B cell (primary cell): ENCODE measurements at regions not wholly inside any gene's neighbourhood (a gene's known extent, or its start where the extent isn't known, plus 50 kb on each side); places are given as distances from the start of the nearest gene placed in this dataset.

Experiments
- ATAC-seq: fragments of 200-7000 bp; cut with Tn5 transposase; one replicate; pipeline ENCODE4 v1.10.0; 2021; ENCODE audit warnings: low read depth, mild to moderate bottlenecking, moderate number of reproducible peaks, moderate library complexity
- CTCF ChIA-PET: fragments of 350-600 bp; sonication (Branson Sonifier 250); formaldehyde crosslinking; loops from one replicate; lab custom pipeline; 2021; ENCODE audit warnings: antibody characterized with exemption, inconsistent platforms; lab: Charles Lee
- POLR2A ChIA-PET: fragments of 350-600 bp; sonication (Branson Sonifier 250); formaldehyde crosslinking; loops from one replicate; lab custom pipeline; 2021; ENCODE audit warnings: antibody characterized with exemption; lab: Charles Lee
- DNase-seq: peaks from one replicate; pipeline ENCODE4 v3.0.0; 2013
- H2AFZ ChIP-seq: 2 replicates; pipeline ENCODE4 v1.6.1; 2012; ENCODE audit warnings: mild to moderate bottlenecking, low read depth, low read length; ENCODE audit not compliant: insufficient read depth, poor library complexity, severe bottlenecking
- H3K27ac ChIP-seq, 2 donors: 1 replicate in 1 of 2; 2 replicates in 1 of 2; pipeline ENCODE4 v1.5.1; 2012 to 2013; ENCODE audit warnings: low read length in 2 of 2, mild to moderate bottlenecking in 2 of 2, moderate library complexity in 1 of 2
- H3K27me3 ChIP-seq, 4 experiments: fragments of 200-600 bp in 1 of 4; sonication (generic) in 1 of 4; replicated peaks in 1 of 4; 1 replicate in 2 of 4; 2 replicates in 2 of 4; pipeline versions ENCODE4 v1.6.1 to v1.7.0; 2013 to 2016; ENCODE audit warnings: low read length in 3 of 4, mild to moderate bottlenecking in 2 of 4, mixed read lengths in 1 of 4, moderate library complexity in 1 of 4; ENCODE audit not compliant: insufficient read depth in 4 of 4, control insufficient read depth in 3 of 4; ENCODE audit errors: control extremely low read depth in 1 of 4
- H3K36me3 ChIP-seq, 2 experiments: replicated peaks in 1 of 2; 1 replicate in 1 of 2; 2 replicates in 1 of 2; pipeline versions ENCODE4 v1.6.1 to v1.7.1; 2013; ENCODE audit warnings: low read length in 1 of 2; ENCODE audit not compliant: insufficient read depth in 2 of 2, control insufficient read depth in 1 of 2; ENCODE audit errors: control extremely low read depth in 1 of 2, extremely low read depth in 1 of 2
- H3K4me1 ChIP-seq, 2 donors: fragments of 200-600 bp in 1 of 2; sonication (generic) in 1 of 2; 1 replicate in 1 of 2; 2 replicates in 1 of 2; pipeline versions ENCODE4 v1.5.1 to v1.6.1; 2013 to 2017; ENCODE audit warnings: low read length in 2 of 2; ENCODE audit not compliant: control insufficient read depth in 2 of 2, insufficient read depth in 2 of 2
- H3K4me2 ChIP-seq: replicated peaks from 2 replicates; pipeline ENCODE3; 2012; ENCODE audit warnings: mild to moderate bottlenecking, low read depth, low read length; ENCODE audit not compliant: poor library complexity, severe bottlenecking
- H3K4me3 ChIP-seq, 5 experiments: fragments of 200-600 bp in 1 of 5; sonication (generic) in 1 of 5; 1 replicate in 3 of 5; 2 replicates in 2 of 5; pipeline versions ENCODE4 v1.5.1 to v1.7.0; 2011 to 2016; ENCODE audit warnings: low read length in 4 of 5, mild to moderate bottlenecking in 4 of 5, low read depth in 2 of 5, control low read depth in 1 of 5, moderate library complexity in 1 of 5; ENCODE audit not compliant: insufficient read depth in 1 of 5; ENCODE audit errors: control extremely low read depth in 1 of 5, extremely low read depth in 1 of 5
- H3K79me2 ChIP-seq: fragments of 200-600 bp; sonication (generic); one replicate; pipeline ENCODE4 v1.6.0; 2016; ENCODE audit warnings: low read length; ENCODE audit not compliant: control insufficient read depth, insufficient read depth
- H3K9ac ChIP-seq: fragments of 200-600 bp; sonication (generic); 2 replicates; pipeline ENCODE4 v1.6.1; 2017; ENCODE audit warnings: mild to moderate bottlenecking, low read length, moderate library complexity
- H3K9me3 ChIP-seq, 3 donors: one replicate each; pipeline versions ENCODE4 v1.6.1 to v1.7.1; 2013; ENCODE audit warnings: low read length in 2 of 3; ENCODE audit not compliant: control insufficient read depth in 2 of 3, insufficient read depth in 1 of 3; ENCODE audit errors: control extremely low read depth in 1 of 3
- H4K20me1 ChIP-seq: 2 replicates; pipeline ENCODE4 v1.6.0; 2012; ENCODE audit warnings: mild to moderate bottlenecking, low read length; ENCODE audit not compliant: insufficient read depth, control insufficient read depth, poor library complexity, severe bottlenecking
- H3K27ac Mint-ChIP-seq: one replicate; pipeline ENCODE4 v1.8.0; 2021; ENCODE audit warnings: mixed read lengths
- H3K27me3 Mint-ChIP-seq: one replicate; pipeline ENCODE4 v1.8.0; 2021; ENCODE audit warnings: mixed read lengths
- H3K4me1 Mint-ChIP-seq: one replicate; pipeline ENCODE4 v1.8.0; 2021; ENCODE audit warnings: mixed read lengths
- H3K4me3 Mint-ChIP-seq: one replicate; pipeline ENCODE4 v1.8.0; 2021; ENCODE audit warnings: mixed read lengths
- H3K9me3 Mint-ChIP-seq: one replicate; pipeline ENCODE4 v1.8.0; 2022; ENCODE audit warnings: mixed read lengths; ENCODE audit not compliant: insufficient read depth
- EZH2 ChIP-seq: IDR thresholded peaks from 2 replicates; pipeline ENCODE4 v1.6.1; 2012; ENCODE audit warnings: borderline replicate concordance, low read depth, mild to moderate bottlenecking, moderate library complexity, low read length; ENCODE audit not compliant: insufficient read depth, poor library complexity, severe bottlenecking
- WGBS: methylation state at CpG from one replicate; pipeline ENCODE4 v1.1.5; 2013; ENCODE audit warnings: missing lambda C conversion rate; ENCODE audit not compliant: insufficient coverage; 5-methylcytosine and 5-hydroxymethylcytosine counted together
- intact Hi-C: fragments of 100-400 bp; cut with micrococcal nuclease; formaldehyde crosslinking; loops from one replicate; pipeline ENCODE4 v1.10.0; 2022
- TF ChIP-seq, protein P1 (sequence below): fragments of 200-600 bp; IDR thresholded peaks from one replicate; pipeline ENCODE4 v1.8.0; 2022; ENCODE audit warnings: antibody characterized with exemption, mild to moderate bottlenecking

DNA sequence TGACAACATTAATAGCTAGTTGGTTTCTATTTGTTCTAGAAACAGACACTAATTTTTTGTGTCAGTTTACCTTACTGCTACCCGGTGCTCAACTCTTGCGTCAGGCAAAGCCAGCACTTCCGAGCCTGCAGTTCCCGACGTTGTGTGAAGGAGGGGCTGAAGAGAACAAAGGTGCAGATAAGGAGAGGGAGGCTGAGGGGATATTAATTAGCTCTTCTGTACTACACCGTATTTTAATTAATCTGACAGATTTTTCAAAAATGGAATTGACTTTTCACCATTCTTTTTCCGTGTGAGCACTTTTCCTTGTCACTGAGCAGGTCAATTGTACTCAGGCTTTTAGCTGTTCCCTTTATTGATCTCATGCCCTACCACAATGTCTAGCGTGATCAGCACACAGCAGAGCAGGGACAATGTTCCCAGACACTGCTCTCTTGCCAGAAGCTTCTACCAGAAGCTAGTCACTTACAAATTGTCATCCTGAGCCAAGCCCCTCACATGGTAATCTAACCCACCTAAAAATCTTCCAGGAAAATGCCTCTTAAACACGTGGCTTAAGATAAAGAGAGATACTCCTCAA lies 650.5 kb upstream of the MKI67 start:
- H3K27ac Mint-ChIP-seq = no peak overlapping the region
- POLR2A ChIA-PET = no interaction called here
- 76% methylated on average over 3 of the region's 9 CpGs for WGBS

DNA sequence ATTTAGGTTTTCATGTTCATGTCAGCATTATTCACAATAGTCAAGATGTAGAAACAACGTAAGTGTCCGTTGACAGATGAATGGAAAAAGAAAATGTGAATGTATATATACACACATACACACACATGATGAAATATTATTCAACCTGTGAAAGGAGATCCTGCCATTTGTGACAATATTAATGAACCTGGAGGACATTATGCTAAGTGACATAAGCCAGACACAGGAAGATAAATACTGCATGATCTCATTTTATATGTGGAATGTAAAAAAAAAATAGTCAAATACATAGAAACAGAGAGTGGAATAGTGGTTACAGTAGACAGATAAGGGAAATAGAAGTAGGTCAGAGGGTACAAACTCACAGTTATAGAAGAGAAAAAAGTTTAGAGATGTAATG lies 651.1 kb upstream of the MKI67 start:
- WGBS = no CpG with 5 or more reads among the region's 2 CpGs
- no peak for DNase-seq
- intact Hi-C loops = no loop called here
- Histone ChIP-seq H3K27me3 (no peaks in the 10 kb centered on the region), H3K27ac (no peak overlapping the region), H3K9me3 (peaks cover 0 to 6% (median 0%) of the 10 kb centered on the region in 3 donors), H3K9ac (no peak overlapping the region), H3K79me2 (no peaks in the 10 kb centered on the region), H3K4me3 (no peak overlapping the region), H4K20me1 (no peaks in the 10 kb centered on the region), H3K4me1 (no peaks in the 10 kb centered on the region), H3K4me2 (no peak overlapping the region), H2AFZ (no peak overlapping the region), H3K36me3 (no peaks in the 10 kb centered on the region)
- ChIA-PET CTCF (no interaction called here), POLR2A (no interaction called here)
- TF ChIP-seq, protein P1, sequence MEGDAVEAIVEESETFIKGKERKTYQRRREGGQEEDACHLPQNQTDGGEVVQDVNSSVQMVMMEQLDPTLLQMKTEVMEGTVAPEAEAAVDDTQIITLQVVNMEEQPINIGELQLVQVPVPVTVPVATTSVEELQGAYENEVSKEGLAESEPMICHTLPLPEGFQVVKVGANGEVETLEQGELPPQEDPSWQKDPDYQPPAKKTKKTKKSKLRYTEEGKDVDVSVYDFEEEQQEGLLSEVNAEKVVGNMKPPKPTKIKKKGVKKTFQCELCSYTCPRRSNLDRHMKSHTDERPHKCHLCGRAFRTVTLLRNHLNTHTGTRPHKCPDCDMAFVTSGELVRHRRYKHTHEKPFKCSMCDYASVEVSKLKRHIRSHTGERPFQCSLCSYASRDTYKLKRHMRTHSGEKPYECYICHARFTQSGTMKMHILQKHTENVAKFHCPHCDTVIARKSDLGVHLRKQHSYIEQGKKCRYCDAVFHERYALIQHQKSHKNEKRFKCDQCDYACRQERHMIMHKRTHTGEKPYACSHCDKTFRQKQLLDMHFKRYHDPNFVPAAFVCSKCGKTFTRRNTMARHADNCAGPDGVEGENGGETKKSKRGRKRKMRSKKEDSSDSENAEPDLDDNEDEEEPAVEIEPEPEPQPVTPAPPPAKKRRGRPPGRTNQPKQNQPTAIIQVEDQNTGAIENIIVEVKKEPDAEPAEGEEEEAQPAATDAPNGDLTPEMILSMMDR = no peak
- TF ChIP-seq EZH2 = no peak
- Mint-ChIP-seq H3K27ac (no peak overlapping the region), H3K27me3 (no peaks in the 10 kb centered on the region), H3K9me3 (no peaks in the 10 kb centered on the region), H3K4me3 (no peak overlapping the region), H3K4me1 (no peaks in the 10 kb centered on the region)
- no peak for ATAC-seq

More for the DNA sequence above, 650.5 kb upstream of the MKI67 start:
- Mint-ChIP-seq H3K27me3 (no peaks in the 10 kb centered on the region), H3K4me3 (no peak overlapping the region), H3K4me1 (no peaks in the 10 kb centered on the region), H3K9me3 (no peaks in the 10 kb centered on the region)
- Histone ChIP-seq H3K9ac (no peak overlapping the region), H3K27me3 (no peaks in the 10 kb centered on the region), H3K9me3 (peaks cover 0 to 6% (median 0%) of the 10 kb centered on the region in 3 donors), H3K79me2 (no peaks in the 10 kb centered on the region), H3K4me1 (no peaks in the 10 kb centered on the region), H3K36me3 (no peaks in the 10 kb centered on the region), H3K4me3 (no peak overlapping the region), H3K27ac (no peak overlapping the region), H4K20me1 (no peaks in the 10 kb centered on the region), H2AFZ (no peak overlapping the region), H3K4me2 (no peak overlapping the region)
- ATAC-seq (no peak), DNase-seq (no peak)
- TF ChIP-seq, protein P1 = no peak
- TF ChIP-seq EZH2 = no peak
- intact Hi-C loops = no loop called here
- CTCF ChIA-PET = no interaction called here
